NCI-H446 (cell line): ENCODE measurements at regions not wholly inside any gene's neighbourhood (a gene's known extent, or its start where the extent isn't known, plus 50 kb on each side); places are given as distances from the start of the nearest gene placed in this dataset.
"Not testable (repeated sequence)": the region's sequence is repeated elsewhere in the genome, so short reads cannot be mapped to it uniquely, and the experiment has no call there.

Experiments used
- DNase-seq, 2 experiments: peaks; one replicate each; lab custom pipeline; 2025; lab: John Stamatoyannopoulos, UW

DNA sequence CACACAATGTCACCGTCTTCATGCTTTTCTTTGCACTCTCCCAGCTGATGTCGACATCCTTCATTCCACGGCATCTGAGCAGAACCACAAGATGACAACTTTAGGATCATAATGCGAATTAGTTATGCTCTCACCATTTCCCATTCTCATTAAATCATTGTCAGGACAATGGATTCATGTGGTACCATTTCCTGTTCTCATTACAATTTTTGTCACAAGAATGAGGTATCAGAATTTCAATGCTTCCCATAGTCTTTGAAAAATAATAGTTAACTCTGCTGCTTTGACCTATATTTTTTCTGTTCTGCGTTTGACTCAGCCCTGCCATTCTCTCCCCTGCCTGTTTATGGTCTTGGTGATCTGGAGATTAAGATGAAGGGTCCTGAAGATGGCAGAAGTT, 175.7 kb upstream of the MDFIC2 start:
- DNase-seq = no peak

DNA sequence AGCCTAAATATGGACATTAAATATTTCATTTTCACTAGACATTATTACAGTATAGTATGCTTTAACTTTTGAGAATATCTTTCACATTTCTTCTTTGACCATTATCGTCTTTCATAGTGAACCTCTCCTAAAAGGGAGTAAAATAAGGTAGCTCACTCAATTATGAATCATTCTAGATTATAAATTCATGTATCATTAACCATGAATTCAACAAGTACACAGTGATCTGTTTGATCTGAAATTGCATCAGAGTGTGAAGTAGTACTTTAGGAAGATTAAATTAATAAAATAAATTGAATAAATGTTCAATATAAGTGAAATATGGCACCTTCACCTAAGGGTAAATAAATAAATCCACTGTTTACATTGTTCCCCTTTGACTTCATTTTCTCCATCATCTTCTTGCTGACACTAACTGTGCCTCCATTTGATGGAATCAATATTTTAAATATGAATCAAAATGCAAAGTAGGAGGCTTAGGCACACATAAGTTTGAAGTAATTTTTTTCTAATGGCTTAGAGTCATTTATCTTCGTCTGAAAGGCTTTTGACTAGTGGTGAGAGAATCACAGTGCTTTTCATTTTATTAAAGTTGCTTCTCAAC, 174.1 kb upstream of the MDFIC2 start:
- no peak for DNase-seq

DNA sequence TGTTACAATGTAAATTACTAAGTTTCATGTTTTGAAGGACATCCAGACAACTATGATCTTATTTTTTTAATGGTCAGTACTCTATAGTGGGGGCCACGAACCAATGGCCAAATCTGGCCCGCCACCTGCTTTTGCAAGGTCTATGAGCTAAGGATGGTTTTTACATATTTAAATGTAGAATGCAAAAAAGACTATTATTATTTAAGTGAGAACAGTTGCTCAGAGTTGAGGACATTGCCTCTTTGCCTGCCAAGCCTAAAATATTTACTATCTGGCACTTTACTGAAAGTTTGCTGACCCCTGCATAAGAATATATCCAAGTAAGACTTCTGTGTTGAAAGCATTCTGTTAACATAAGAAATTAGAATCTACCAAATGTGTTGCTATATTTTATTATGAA, 163.7 kb upstream of the MDFIC2 start:
- DNase-seq = no peak

- DNase-seq = no peak
These were observed 159.3 kb upstream of the MDFIC2 start for GRCh38 chr3:70471464-70472342.

DNA sequence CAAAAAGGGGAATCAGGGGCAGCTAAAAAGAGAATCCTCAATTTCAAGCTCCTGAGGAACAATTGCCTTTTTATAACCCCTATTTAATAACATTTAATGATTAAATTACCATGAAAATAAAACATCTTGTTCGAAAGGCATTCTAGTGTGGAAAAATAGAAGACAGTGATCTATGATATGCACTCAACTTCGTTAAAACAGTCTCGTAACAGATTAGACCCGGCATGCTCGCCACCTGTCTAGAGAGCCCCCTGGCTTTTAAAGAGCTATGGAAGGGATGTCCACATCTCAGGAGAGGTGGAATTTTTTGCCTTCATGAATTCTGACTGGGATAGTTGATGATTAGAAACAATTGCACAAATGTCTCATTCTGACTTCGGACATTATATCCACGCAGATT, 153.7 kb upstream of the MDFIC2 start:
- DNase-seq = no peak

- DNase-seq = no peak
These were observed 152.4 kb upstream of the MDFIC2 start for GRCh38 chr3:70464876-70465275.

DNA sequence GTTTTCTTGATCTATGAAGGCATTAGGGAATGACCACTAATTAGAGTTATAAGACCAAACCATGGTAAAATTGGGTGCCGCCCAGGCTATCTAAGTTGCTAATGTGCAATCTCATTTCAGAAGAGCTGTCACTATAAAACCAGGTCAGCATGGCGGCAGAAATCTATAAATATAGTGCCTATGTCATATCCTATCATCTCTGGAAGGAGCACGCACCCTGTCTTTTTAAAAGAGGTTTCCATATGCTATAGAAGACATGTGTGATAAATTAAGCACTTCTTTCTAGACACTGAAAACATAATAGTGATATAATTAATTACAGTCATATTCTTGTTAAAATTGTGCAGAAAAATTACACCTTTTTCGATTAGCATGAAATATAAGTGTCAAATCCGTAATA, 152.0 kb upstream of the MDFIC2 start:
- no peak for DNase-seq

GRCh38 chr3:70450220-70450619, 137.8 kb upstream of the MDFIC2 start:
- not testable (repeated sequence) for DNase-seq

- DNase-seq = not testable (repeated sequence)
These were observed 123.0 kb upstream of the MDFIC2 start for GRCh38 chr3:70435422-70435821.

DNA sequence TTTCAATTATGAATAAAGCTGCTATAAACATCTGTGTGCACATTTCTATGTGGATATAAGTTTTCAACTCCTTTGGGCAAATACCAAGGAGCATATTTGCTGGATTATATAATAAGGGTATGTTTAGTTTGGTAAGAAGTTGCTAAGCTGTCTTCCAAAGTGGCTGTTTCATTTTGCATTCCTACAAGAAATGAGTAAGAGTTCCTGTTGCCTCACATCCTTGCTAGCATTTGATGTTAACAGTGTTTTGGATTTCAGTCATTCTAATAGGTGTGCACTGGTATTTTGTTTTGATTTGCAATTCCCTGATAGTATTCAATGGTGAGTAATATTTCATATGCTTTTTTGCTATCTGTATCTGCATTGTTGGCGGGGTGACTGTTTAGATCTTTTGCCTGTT, 120.7 kb upstream of the MDFIC2 start:
- no peak for DNase-seq

- no peak for DNase-seq
These were observed 119.5 kb upstream of the MDFIC2 start for GRCh38 chr3:70431911-70432310.

DNA sequence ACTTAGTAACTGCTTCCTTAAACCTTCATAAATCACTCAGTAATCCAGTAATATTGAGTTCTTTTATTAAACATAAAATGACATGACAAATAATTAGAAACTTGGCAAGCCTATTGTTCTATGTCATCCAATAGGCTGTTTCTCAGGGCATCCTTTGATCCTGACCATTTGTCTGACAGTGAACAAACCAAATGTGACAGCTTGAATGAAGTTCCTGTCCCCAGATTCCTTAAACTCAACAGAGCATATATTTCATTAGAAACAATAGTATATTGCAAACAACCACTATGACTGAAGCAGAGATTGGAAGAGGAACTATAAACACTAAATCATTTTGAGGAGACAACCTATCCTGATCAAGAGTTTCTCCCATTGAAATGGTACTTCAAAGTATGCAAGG, 113.6 kb upstream of the MDFIC2 start:
- DNase-seq = no peak

DNA sequence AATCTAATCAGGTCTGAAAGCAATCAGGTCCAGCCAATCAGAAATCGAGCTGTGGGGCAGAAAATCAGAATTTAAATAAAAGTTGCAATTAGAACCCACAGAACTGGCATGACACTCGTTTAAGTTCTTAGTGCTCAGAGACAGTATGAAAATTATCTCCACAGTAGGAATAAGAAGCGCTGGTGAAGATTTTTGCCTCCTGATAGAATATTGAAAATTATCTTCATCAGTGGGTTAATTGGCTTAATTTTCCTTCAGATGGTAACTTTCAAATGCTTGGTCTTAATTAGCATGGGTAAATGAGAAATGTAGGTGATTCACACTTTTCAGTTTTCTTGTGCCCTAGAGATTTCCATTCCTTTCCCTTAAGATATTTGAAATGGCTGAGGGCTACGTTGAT, 109.1 kb upstream of the MDFIC2 start:
- DNase-seq = no peak

GRCh38 chr3:70409018-70409417, 96.6 kb upstream of the MDFIC2 start:
- no peak for DNase-seq

GRCh38 chr3:70400194-70400593, 87.8 kb upstream of the MDFIC2 start:
- DNase-seq = no peak

DNA sequence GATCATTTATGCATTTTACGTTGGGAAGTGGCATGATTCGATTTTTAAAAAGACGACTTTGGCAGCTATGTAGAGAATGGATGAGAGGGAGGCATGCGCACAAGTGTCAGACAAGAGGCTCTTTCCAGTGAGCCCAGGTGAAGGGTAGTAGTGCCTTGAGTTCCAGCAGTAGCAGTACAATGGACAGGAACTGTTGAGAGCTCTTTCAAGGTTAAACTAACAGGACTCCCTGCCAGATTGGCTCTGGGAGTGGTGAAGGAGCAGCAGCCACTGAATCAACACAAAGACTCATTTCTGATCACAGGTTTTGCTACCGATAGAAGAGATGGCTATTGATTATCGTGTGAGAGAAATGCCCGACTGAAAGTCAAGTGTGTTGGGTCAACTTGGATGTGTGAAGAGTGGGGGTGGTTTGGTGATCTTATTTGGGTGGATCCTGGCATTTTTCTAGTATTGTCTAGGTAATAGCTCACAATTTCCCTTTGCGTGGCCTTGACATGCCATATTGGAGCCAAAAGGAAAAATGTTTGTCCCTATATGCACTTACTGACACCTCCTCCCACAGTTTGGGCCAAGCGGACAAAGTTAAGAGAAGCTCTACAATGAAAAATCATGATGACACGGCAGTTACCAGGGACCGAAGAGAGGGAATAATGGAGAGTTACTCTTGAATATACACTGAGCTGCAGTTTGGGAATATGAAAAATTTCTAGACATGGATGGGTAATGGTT, 81.6 kb upstream of the MDFIC2 start:
- no peak for DNase-seq

DNA sequence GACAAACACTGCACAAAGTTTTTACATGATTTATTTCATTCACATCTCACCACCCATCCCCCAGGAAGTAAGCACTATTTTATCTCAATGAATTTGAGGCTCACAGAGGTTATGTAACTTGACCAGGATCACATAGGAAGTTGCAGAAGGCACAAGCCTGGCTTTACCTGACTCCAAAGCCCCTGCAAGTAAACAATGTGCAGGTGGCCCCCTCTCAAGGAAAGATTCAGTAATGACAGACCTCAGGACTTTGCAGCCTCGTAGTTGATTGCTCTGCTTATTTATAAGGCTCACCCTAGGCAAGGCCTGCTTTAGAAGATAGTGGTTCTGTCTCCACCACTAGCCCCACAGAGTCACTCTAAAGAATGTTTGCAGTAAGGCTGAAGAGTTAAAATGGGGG, 79.8 kb upstream of the MDFIC2 start:
- no peak for DNase-seq

DNA sequence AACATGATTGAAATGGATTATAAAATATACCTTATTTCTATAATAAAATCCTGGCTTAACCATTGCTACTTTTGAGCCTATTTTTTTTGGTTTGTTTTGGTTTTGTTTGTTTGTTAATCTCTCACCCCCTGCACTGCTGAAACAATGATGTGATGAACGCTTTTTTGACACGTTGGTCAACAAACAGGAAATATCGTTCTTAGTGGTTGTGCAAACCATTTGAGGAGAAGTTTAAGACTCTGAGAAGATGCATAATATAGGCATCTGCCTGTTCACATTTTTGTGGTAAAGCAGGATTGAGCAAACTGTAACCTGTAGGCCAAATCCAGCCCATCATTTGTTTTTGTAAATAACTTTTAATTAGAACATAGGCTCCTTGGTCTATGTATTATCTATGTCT, 75.5 kb upstream of the MDFIC2 start:
- DNase-seq = no peak

DNA sequence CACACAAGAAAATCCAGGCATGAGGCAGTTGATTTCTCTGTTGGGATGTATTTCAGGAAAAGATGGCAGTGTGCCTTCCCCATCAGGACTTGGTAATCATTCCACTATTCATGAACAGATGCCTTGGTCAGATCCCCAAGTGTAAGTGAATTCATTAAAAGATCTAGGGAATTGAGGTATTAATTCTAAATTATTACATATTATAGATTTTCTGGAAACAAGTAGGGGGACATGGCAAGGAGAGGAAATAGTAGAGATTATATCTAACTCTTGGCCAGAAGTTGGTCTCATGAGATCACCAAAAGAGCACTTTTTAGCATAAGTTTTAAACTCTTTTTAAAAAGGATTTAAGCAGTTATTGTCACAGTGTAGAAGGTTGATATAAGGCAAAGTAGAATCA, 74.4 kb upstream of the MDFIC2 start:
- DNase-seq = no peak

- DNase-seq = no peak
These were observed 73.6 kb upstream of the MDFIC2 start for GRCh38 chr3:70386043-70386442.

- no peak for DNase-seq
These were observed 71.0 kb upstream of the MDFIC2 start for GRCh38 chr3:70383360-70383831.

DNA sequence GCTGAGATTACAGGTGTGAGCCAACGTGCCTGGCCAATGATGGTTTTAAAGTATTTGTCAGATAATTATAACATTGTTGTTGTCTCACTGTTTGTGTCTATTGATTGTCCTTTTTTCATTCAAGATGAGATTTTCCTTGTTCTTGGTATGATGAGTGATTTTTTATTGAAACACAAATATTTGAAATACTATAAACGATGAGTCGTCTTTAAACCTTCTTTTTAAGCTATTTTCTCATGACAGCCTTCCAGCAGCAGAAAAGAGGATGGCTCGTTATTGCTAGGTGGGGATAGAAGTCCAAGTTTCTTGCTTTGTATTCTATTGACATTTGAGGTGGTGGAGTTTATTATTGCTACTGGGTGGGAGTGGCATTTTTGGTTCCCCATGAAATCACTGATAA, 61.7 kb upstream of the MDFIC2 start:
- no peak for DNase-seq
